SK-N-SH (cell line): ENCODE measurements at regions not wholly inside any gene's neighbourhood (a gene's known extent, or its start where the extent isn't known, plus 50 kb on each side); places are given as distances from the start of the nearest gene placed in this dataset.

ENCODE experiments used
- CTCF ChIA-PET: fragments of 300-600, 350-600 bp; formaldehyde crosslinking; extraction: SDS; loops from one replicate; lab custom pipeline; 2021; lab: Yijun Ruan, JAX
- POLR2A ChIA-PET: fragments of 350-600 bp; sonication (Branson Sonifier 250); formaldehyde crosslinking; extraction: SDS; loops from one replicate; lab custom pipeline; 2020; ENCODE audit warnings: antibody characterized with exemption, inconsistent platforms; lab: Yijun Ruan, JAX
- DNase-seq: peaks from one replicate; pipeline ENCODE4 v3.0.0; 2012
- H2AFZ ChIP-seq: fragments of 200-600 bp; sonication (generic); 2 replicates; pipeline ENCODE4 v1.8.1; 2016; ENCODE audit warnings: antibody characterized with exemption, mild to moderate bottlenecking, low read depth
- H3F3A ChIP-seq: fragments of 200-600 bp; sonication (generic); replicated peaks from 2 replicates; pipeline ENCODE3; 2016; ENCODE audit warnings: antibody characterized with exemption, mild to moderate bottlenecking; ENCODE audit not compliant: insufficient read depth
- H3K27ac ChIP-seq, 2 experiments: fragments of 200-500 bp in 1 of 2; fragments of 200-600 bp in 1 of 2; sonication (Bioruptor generic) in 1 of 2; sonication (generic), shearing (Covaris generic) in 1 of 2; 2 replicates each; pipeline versions ENCODE4 v1.5.1 to v1.6.1; 2014 to 2016; ENCODE audit warnings: low read depth in 2 of 2, inconsistent platforms in 1 of 2, low read length in 1 of 2, mild to moderate bottlenecking in 1 of 2, mixed read lengths in 1 of 2
- H3K27me3 ChIP-seq: fragments of 200-600 bp; sonication (generic), shearing (Covaris generic); 2 replicates; pipeline ENCODE4 v1.6.1; 2016; ENCODE audit warnings: mixed run types; ENCODE audit not compliant: insufficient read depth
- H3K36me3 ChIP-seq, 2 experiments: fragments of 200-500 bp in 1 of 2; fragments of 200-600 bp in 1 of 2; sonication (Bioruptor generic) in 1 of 2; sonication (generic) in 1 of 2; replicated peaks in 1 of 2; 2 replicates each; pipeline versions ENCODE3 to v1.5.1; 2014 to 2016; ENCODE audit warnings: low read length in 1 of 2, mild to moderate bottlenecking in 1 of 2; ENCODE audit not compliant: insufficient read depth in 2 of 2, control insufficient read depth in 1 of 2
- H3K4me1 ChIP-seq, 2 experiments: fragments of 200-500 bp in 1 of 2; fragments of 200-600 bp in 1 of 2; sonication (Bioruptor generic) in 1 of 2; sonication (generic), shearing (Covaris generic) in 1 of 2; 2 replicates each; pipeline versions ENCODE4 v1.5.1 to v1.6.1; 2014 to 2016; ENCODE audit warnings: low read depth in 1 of 2, low read length in 1 of 2, mixed run types in 1 of 2; ENCODE audit not compliant: insufficient read depth in 2 of 2, control insufficient read depth in 1 of 2
- H3K4me2 ChIP-seq: fragments of 200-600 bp; sonication (generic), shearing (Covaris generic); 2 replicates; pipeline ENCODE4 v1.6.1; 2017; ENCODE audit warnings: mixed run types
- H3K4me3 ChIP-seq, 2 experiments: fragments of 200-500 bp in 1 of 2; fragments of 200-600 bp in 1 of 2; sonication (Bioruptor generic) in 1 of 2; sonication (generic), shearing (Covaris generic) in 1 of 2; 2 replicates each; pipeline versions ENCODE4 v1.5.1 to v1.8.1; 2014 to 2016; ENCODE audit warnings: low read depth in 2 of 2, inconsistent platforms in 1 of 2, low read length in 1 of 2, mild to moderate bottlenecking in 1 of 2, mixed read lengths in 1 of 2, moderate library complexity in 1 of 2
- H3K79me2 ChIP-seq: fragments of 200-600 bp; sonication (generic); 2 replicates; pipeline ENCODE4 v1.8.1; 2017; ENCODE audit warnings: mild to moderate bottlenecking; ENCODE audit not compliant: insufficient read depth
- H3K9ac ChIP-seq: fragments of 200-600 bp; sonication (generic); 2 replicates; pipeline ENCODE4 v1.6.1; 2017; ENCODE audit warnings: mixed run types
- H3K9me2 ChIP-seq: fragments of 200-600 bp; sonication (generic); 2 replicates; pipeline ENCODE4 v1.6.1; 2017; ENCODE audit warnings: mixed run types
- H3K9me3 ChIP-seq: fragments of 200-600 bp; sonication (generic); 2 replicates; pipeline ENCODE4 v1.6.1; 2017; ENCODE audit warnings: mixed run types, mild to moderate bottlenecking, moderate library complexity
- H4K20me1 ChIP-seq: fragments of 200-600 bp; sonication (generic); 2 replicates; pipeline ENCODE4 v1.6.1; 2017; ENCODE audit warnings: mild to moderate bottlenecking, mixed run types; ENCODE audit not compliant: insufficient read depth
- CHD2 ChIP-seq: fragments of 150-350 bp; IDR thresholded peaks from 2 replicates; pipeline ENCODE4 v1.6.1; 2018; ENCODE audit warnings: low read length; ENCODE audit not compliant: partially characterized antibody
- ELF1 ChIP-seq: IDR thresholded peaks from 2 replicates; pipeline ENCODE4 v1.4.0; 2012
- EP300 ChIP-seq, 2 experiments: IDR thresholded peaks; 2 replicates each; pipeline versions ENCODE4 v1.4.0 to v1.6.1; 2012; ENCODE audit warnings: borderline replicate concordance in 1 of 2, low read depth in 1 of 2, low read length in 1 of 2
- FOXJ3 ChIP-seq: sonication (generic); formaldehyde crosslinking; IDR thresholded peaks from 2 replicates; pipeline ENCODE4 v1.5.1; 2020; ENCODE audit warnings: mild to moderate bottlenecking, missing genetic modification reagents
- MEF2A ChIP-seq: IDR thresholded peaks from 2 replicates; pipeline ENCODE4 v1.4.0; 2012; ENCODE audit warnings: low read depth, borderline replicate concordance
- NFIC ChIP-seq: IDR thresholded peaks from 2 replicates; pipeline ENCODE4 v1.4.0; 2012; ENCODE audit warnings: borderline replicate concordance
- POLR2AphosphoS5 ChIP-seq: IDR thresholded peaks from 2 replicates; pipeline ENCODE4 v1.6.1; 2012; ENCODE audit warnings: low read depth, low read length
- RFX5 ChIP-seq: IDR thresholded peaks from 2 replicates; pipeline ENCODE4 v1.6.1; 2012; ENCODE audit warnings: mild to moderate bottlenecking, improper control_type of control experiment, low read length
- RXRA ChIP-seq: IDR thresholded peaks from 2 replicates; pipeline ENCODE4 v1.4.0; 2012; ENCODE audit warnings: low read depth, mild to moderate bottlenecking, borderline replicate concordance
- SMC3 ChIP-seq: IDR thresholded peaks from 2 replicates; pipeline ENCODE4 v1.6.1; 2012; ENCODE audit warnings: low read depth, low read length, improper control_type of control experiment
- TCF12 ChIP-seq: IDR thresholded peaks from 2 replicates; pipeline ENCODE4 v1.4.0; 2012
- TEAD4 ChIP-seq: IDR thresholded peaks from 2 replicates; pipeline ENCODE4 v1.4.0; 2012; ENCODE audit warnings: mild to moderate bottlenecking, borderline replicate concordance; ENCODE audit not compliant: insufficient read depth
- TF ChIP-seq, protein P1 (sequence below): IDR thresholded peaks from 2 replicates; pipeline ENCODE4 v1.6.1; 2012; ENCODE audit warnings: mild to moderate bottlenecking, low read depth, low read length, moderate library complexity
- TF ChIP-seq, protein P2 (sequence below): fragments of 200-600 bp; sonication (generic); IDR thresholded peaks from 2 replicates; pipeline ENCODE4 v1.6.1; 2017; ENCODE audit warnings: antibody characterized with exemption, mild to moderate bottlenecking, moderate library complexity
- TF ChIP-seq, protein P3 (sequence below): IDR thresholded peaks from 2 replicates; pipeline ENCODE4 v1.4.0; 2012; ENCODE audit warnings: low read depth, borderline replicate concordance
- TF ChIP-seq, protein P4 (sequence below): IDR thresholded peaks from 2 replicates; pipeline ENCODE4; 2012
- TF ChIP-seq, protein P5 (sequence below): IDR thresholded peaks from 2 replicates; pipeline ENCODE4 v1.4.0; 2012; ENCODE audit warnings: low read depth
- TF ChIP-seq, protein P6 (sequence below): fragments of 150-350 bp; IDR thresholded peaks from 2 replicates; pipeline ENCODE4 v1.6.1; 2016; ENCODE audit warnings: mild to moderate bottlenecking, low read depth, low read length

DNA sequence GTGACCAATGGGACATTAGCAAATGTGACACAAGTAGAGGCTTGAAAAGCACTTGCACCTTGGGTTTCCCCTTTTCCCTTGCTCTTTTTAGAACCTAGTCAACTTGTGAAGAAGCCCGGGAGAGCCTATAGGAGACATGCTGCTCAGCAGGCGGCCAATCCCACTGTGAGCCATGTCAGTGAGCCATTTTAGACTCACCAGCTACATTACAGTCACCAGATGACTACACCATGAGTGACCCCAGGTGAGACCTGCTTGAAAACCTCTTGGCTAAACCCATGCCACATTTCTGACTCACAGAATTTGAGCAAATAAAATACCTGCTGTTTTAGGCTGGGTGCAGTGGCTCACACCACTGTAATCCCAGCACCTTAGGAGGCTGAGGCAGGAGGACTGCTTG lies 317.5 kb downstream of the KLF12 start (continued):
- TF ChIP-seq, protein P1, sequence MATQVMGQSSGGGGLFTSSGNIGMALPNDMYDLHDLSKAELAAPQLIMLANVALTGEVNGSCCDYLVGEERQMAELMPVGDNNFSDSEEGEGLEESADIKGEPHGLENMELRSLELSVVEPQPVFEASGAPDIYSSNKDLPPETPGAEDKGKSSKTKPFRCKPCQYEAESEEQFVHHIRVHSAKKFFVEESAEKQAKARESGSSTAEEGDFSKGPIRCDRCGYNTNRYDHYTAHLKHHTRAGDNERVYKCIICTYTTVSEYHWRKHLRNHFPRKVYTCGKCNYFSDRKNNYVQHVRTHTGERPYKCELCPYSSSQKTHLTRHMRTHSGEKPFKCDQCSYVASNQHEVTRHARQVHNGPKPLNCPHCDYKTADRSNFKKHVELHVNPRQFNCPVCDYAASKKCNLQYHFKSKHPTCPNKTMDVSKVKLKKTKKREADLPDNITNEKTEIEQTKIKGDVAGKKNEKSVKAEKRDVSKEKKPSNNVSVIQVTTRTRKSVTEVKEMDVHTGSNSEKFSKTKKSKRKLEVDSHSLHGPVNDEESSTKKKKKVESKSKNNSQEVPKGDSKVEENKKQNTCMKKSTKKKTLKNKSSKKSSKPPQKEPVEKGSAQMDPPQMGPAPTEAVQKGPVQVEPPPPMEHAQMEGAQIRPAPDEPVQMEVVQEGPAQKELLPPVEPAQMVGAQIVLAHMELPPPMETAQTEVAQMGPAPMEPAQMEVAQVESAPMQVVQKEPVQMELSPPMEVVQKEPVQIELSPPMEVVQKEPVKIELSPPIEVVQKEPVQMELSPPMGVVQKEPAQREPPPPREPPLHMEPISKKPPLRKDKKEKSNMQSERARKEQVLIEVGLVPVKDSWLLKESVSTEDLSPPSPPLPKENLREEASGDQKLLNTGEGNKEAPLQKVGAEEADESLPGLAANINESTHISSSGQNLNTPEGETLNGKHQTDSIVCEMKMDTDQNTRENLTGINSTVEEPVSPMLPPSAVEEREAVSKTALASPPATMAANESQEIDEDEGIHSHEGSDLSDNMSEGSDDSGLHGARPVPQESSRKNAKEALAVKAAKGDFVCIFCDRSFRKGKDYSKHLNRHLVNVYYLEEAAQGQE = no peak
- TF ChIP-seq TCF12 = no peak
- TF ChIP-seq POLR2AphosphoS5 = no peak
- no peak for TF ChIP-seq NFIC

DNA sequence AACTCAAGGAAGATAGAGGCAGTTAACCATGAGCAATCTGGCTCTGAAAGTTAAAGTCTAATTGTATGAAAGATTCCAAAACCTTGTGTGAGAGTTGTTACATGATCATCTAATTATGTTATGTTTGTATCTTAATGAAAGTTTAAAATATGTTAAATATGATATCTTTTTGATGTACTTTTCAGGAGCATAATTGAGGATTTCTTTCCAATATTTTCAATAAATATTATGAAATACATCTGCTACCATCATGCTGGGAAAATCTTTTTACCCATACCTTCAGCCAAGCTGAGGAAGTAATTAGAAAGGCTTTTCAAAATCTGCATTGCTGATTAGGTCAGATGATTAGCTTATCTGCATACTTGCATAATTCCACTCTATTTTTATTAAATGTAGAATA lies 318.4 kb downstream of the KLF12 start:
- Histone ChIP-seq H3F3A (no peaks in the 10 kb centered on the region), H3K9me3 (no peaks in the 10 kb centered on the region), H3K9me2 (no peaks in the 10 kb centered on the region), H3K79me2 (peaks cover 4% of the 10 kb centered on the region; the same call in 1 of the 2 replicates), H3K27me3 (no peaks in the 10 kb centered on the region), H3K36me3 (peaks cover 0 to 18% of the 10 kb centered on the region in 2 experiments), H3K9ac (no peak overlapping the region), H3K4me2 (no peak overlapping the region), H3K4me1 (peaks cover 0 to 5% of the 10 kb centered on the region in 2 experiments; a peak in 2 of 4 replicates), H4K20me1 (no peaks in the 10 kb centered on the region), H3K27ac (no peak overlapping the region), H3K4me3 (no peak overlapping the region), H2AFZ (no peak overlapping the region)
- CTCF ChIA-PET = interaction anchor here (0.9 to 1.8 kb wide), 2 partner anchors 19 to 471 kb away, joined by 5 to 6 read pairs; no protein-coding TSS in a partner anchor
- POLR2A ChIA-PET = no interaction called here
- no peak for DNase-seq
- TF ChIP-seq RFX5 (no peak), CHD2 (no peak), RXRA (no peak), FOXJ3 (CRISPR knock-in tag) (no peak), TEAD4 (no peak), EP300 (IDR thresholded peaks at IDR 0.05; ENCODE audit: borderline replicate concordance in 1 of 2, low read depth in 1 of 2, low read length in 1 of 2) (no peak), MEF2A (no peak), ELF1 (no peak), SMC3 (no peak), POLR2AphosphoS5 (no peak)
- TF ChIP-seq, protein P2, sequence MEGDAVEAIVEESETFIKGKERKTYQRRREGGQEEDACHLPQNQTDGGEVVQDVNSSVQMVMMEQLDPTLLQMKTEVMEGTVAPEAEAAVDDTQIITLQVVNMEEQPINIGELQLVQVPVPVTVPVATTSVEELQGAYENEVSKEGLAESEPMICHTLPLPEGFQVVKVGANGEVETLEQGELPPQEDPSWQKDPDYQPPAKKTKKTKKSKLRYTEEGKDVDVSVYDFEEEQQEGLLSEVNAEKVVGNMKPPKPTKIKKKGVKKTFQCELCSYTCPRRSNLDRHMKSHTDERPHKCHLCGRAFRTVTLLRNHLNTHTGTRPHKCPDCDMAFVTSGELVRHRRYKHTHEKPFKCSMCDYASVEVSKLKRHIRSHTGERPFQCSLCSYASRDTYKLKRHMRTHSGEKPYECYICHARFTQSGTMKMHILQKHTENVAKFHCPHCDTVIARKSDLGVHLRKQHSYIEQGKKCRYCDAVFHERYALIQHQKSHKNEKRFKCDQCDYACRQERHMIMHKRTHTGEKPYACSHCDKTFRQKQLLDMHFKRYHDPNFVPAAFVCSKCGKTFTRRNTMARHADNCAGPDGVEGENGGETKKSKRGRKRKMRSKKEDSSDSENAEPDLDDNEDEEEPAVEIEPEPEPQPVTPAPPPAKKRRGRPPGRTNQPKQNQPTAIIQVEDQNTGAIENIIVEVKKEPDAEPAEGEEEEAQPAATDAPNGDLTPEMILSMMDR = no peak
- TF ChIP-seq, protein P3, sequence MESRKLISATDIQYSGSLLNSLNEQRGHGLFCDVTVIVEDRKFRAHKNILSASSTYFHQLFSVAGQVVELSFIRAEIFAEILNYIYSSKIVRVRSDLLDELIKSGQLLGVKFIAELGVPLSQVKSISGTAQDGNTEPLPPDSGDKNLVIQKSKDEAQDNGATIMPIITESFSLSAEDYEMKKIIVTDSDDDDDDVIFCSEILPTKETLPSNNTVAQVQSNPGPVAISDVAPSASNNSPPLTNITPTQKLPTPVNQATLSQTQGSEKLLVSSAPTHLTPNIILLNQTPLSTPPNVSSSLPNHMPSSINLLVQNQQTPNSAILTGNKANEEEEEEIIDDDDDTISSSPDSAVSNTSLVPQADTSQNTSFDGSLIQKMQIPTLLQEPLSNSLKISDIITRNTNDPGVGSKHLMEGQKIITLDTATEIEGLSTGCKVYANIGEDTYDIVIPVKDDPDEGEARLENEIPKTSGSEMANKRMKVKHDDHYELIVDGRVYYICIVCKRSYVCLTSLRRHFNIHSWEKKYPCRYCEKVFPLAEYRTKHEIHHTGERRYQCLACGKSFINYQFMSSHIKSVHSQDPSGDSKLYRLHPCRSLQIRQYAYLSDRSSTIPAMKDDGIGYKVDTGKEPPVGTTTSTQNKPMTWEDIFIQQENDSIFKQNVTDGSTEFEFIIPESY = no peak
- TF ChIP-seq, protein P4, sequence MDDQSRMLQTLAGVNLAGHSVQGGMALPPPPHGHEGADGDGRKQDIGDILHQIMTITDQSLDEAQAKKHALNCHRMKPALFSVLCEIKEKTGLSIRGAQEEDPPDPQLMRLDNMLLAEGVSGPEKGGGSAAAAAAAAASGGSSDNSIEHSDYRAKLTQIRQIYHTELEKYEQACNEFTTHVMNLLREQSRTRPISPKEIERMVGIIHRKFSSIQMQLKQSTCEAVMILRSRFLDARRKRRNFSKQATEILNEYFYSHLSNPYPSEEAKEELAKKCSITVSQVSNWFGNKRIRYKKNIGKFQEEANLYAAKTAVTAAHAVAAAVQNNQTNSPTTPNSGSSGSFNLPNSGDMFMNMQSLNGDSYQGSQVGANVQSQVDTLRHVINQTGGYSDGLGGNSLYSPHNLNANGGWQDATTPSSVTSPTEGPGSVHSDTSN = no peak
- TF ChIP-seq, protein P1 = no peak
- TF ChIP-seq, protein P5, sequence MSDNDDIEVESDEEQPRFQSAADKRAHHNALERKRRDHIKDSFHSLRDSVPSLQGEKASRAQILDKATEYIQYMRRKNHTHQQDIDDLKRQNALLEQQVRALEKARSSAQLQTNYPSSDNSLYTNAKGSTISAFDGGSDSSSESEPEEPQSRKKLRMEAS = no peak
- TF ChIP-seq, protein P6, sequence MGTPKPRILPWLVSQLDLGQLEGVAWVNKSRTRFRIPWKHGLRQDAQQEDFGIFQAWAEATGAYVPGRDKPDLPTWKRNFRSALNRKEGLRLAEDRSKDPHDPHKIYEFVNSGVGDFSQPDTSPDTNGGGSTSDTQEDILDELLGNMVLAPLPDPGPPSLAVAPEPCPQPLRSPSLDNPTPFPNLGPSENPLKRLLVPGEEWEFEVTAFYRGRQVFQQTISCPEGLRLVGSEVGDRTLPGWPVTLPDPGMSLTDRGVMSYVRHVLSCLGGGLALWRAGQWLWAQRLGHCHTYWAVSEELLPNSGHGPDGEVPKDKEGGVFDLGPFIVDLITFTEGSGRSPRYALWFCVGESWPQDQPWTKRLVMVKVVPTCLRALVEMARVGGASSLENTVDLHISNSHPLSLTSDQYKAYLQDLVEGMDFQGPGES = no peak
